NCI-H2029 treated with DMSO at 0.1 percent for 48 hours (cell line): ENCODE measurements at regions not wholly inside any gene's neighbourhood (a gene's known extent, or its start where the extent isn't known, plus 50 kb on each side); places are given as distances from the start of the nearest gene placed in this dataset.

Source experiments
- DNase-seq: peaks from one replicate; lab custom pipeline; 2025; lab: John Stamatoyannopoulos, UW

GRCh38 chr2:18253686-18254197 is 306.7 kb downstream of the RDH14 start:
- DNase-seq: no peak

- DNase-seq: no peak
Observed at GRCh38 chr2:18251486-18251885, 309.0 kb downstream of the RDH14 start.

- peak; percentile 53 for DNase-seq
Observed at GRCh38 chr2:18247282-18248110, 313.0 kb downstream of the RDH14 start.

- no peak for DNase-seq
Observed at GRCh38 chr2:18245375-18245774, 315.1 kb downstream of the RDH14 start.

- DNase-seq: peak; percentile 55
Observed at GRCh38 chr2:18244845-18245244, 315.6 kb downstream of the RDH14 start.

GRCh38 chr2:18243816-18244215 is 316.6 kb downstream of the RDH14 start:
- DNase-seq: no peak

- DNase-seq: no peak
Observed at GRCh38 chr2:18242716-18243115, 317.7 kb downstream of the RDH14 start.

GRCh38 chr2:18238209-18238608 is 322.2 kb downstream of the RDH14 start:
- DNase-seq: no peak

- DNase-seq: no peak
Observed at GRCh38 chr2:18237298-18237697, 323.2 kb downstream of the RDH14 start.

GRCh38 chr2:18232731-18233438 is 327.6 kb downstream of the RDH14 start:
- DNase-seq: no peak

GRCh38 chr2:18230668-18231067 is 329.8 kb downstream of the RDH14 start:
- no peak for DNase-seq

GRCh38 chr2:18219676-18220075 is 340.8 kb downstream of the RDH14 start:
- DNase-seq: no peak

GRCh38 chr2:18218160-18218933 is 339.9 kb downstream of the KCNS3 start:
- no peak for DNase-seq

GRCh38 chr2:18214936-18215335 is 336.5 kb downstream of the KCNS3 start:
- DNase-seq: no peak

- no peak for DNase-seq
Observed at GRCh38 chr2:18213986-18214385, 335.5 kb downstream of the KCNS3 start.

GRCh38 chr2:18209934-18210639 is 331.6 kb downstream of the KCNS3 start:
- DNase-seq: no peak

GRCh38 chr2:18208956-18209355 is 330.5 kb downstream of the KCNS3 start:
- no peak for DNase-seq

GRCh38 chr2:18200771-18201170 is 322.3 kb downstream of the KCNS3 start:
- no peak for DNase-seq

- no peak for DNase-seq
Observed at GRCh38 chr2:18198677-18199076, 320.2 kb downstream of the KCNS3 start.

- DNase-seq: no peak
Observed at GRCh38 chr2:18194161-18194560, 315.7 kb downstream of the KCNS3 start.

- no peak for DNase-seq
Observed at GRCh38 chr2:18186816-18187613, 308.5 kb downstream of the KCNS3 start.
